GM06990 (cell line): ENCODE measurements at regions not wholly inside any gene's neighbourhood (a gene's known extent, or its start where the extent isn't known, plus 50 kb on each side); places are given as distances from the start of the nearest gene placed in this dataset.
A peak's percentile ranks its signal among the peaks of the same experiment; 100 is the strongest.

Experiments
- DNase-seq: peaks from one replicate; pipeline ENCODE4 v3.0.0-alpha.2; 2011; ENCODE audit not compliant: insufficient read length; ENCODE audit errors: extremely low read depth
- H3K27me3 ChIP-seq: replicated peaks from 2 replicates; pipeline ENCODE4 v1.6.0; 2011; ENCODE audit warnings: low read length; ENCODE audit not compliant: control insufficient read depth, insufficient read depth
- H3K36me3 ChIP-seq: 2 replicates; pipeline ENCODE4 v1.5.1; 2011; ENCODE audit warnings: low read length; ENCODE audit not compliant: control insufficient read depth, insufficient read depth
- H3K4me3 ChIP-seq: replicated peaks from 2 replicates; pipeline ENCODE4 v1.5.1; 2011; ENCODE audit warnings: low read depth, mild to moderate bottlenecking, control low read depth, low read length
- CTCF ChIP-seq: IDR thresholded peaks from 2 replicates; pipeline ENCODE4 v1.5.1; 2011; ENCODE audit warnings: low read length, control low read depth, mild to moderate bottlenecking, inconsistent platforms; ENCODE audit not compliant: insufficient read depth, poor library complexity, severe bottlenecking

DNA sequence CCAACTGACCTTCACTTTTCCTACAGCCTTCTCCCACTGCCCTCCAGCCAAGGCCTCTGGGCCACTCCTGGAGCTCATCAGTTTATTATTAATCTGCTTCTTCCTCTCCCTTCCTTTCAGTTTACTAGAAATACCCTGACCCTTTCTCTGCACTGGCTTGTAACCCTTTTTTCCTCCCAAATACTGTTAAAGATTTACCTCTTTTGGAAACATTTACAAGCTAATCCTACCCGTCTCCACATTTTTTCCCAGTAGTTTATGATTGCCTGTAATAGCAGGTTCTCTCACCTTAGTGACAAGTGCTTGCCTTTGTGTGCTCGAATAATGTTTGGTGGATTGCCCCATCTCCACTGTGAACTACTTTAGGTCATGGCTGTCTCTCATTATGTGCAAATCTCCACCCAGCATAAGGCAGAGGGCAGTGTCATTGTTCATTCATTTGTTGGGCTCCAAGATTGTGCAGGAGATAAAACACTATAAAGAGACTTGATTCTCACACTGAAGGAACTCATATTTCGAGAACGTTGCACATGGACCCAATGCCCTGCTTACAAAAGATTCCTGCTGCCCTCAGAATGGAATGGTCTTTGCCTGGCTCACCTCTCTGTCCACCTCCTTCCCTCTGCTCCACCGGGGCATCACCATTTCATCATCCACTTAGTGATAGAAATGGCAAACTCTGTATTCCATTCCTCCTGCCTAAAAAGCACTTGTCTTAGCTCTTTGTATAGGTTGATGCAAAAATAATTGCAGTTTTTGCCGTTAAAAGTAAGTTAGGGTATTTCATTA lies 491.1 kb downstream of the UTRN start:
- no peak for TF ChIP-seq CTCF
- Histone ChIP-seq H3K27me3 (no peaks in the 10 kb centered on the region), H3K4me3 (no peak overlapping the region), H3K36me3 (no peaks in the 10 kb centered on the region)
- no peak for DNase-seq

DNA sequence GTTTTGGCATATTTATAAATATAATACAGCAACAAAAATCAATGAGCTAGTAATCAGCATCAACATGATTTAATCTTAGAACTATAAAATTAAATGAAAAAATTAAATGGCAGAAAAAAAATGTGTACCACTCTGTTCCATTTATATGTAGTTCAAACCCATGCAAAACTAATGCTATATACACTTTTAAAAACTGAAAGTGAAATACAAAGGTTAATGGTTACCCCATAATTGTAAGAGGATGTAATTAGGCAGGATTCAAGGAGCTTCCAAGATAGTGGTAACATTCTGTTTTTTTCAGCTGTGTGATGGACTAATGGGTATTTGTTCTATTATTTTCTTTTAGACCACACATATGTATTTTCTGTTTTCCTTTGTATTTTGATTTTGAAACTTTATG lies 492.1 kb downstream of the UTRN start:
- no peak overlapping the region for H3K4me3 ChIP-seq
- no peaks in the 10 kb centered on the region for H3K36me3 ChIP-seq
- H3K27me3 ChIP-seq: no peaks in the 10 kb centered on the region
- TF ChIP-seq CTCF: no peak
- no peak for DNase-seq

GRCh38 chr6:144778056-144778455 lies 492.9 kb downstream of the UTRN start:
- no peak for TF ChIP-seq CTCF
- no peaks in the 10 kb centered on the region for H3K27me3 ChIP-seq
- H3K4me3 ChIP-seq: no peak overlapping the region
- H3K36me3 ChIP-seq: no peaks in the 10 kb centered on the region
- no peak for DNase-seq

- H3K4me3 ChIP-seq: no peak overlapping the region
- no peak for DNase-seq
Measured at GRCh38 chr6:144778773-144779492, 493.8 kb downstream of the UTRN start.

GRCh38 chr6:144781836-144782235 lies 496.7 kb downstream of the UTRN start:
- H3K36me3 ChIP-seq: no peaks in the 10 kb centered on the region
- no peak overlapping the region for H3K4me3 ChIP-seq
- no peak for DNase-seq
- no peak for TF ChIP-seq CTCF
- no peaks in the 10 kb centered on the region for H3K27me3 ChIP-seq

More at GRCh38 chr6:144778773-144779492, 493.8 kb downstream of the UTRN start:
- H3K27me3 ChIP-seq: no peaks in the 10 kb centered on the region
- TF ChIP-seq CTCF: peak; percentile 41
- no peaks in the 10 kb centered on the region for H3K36me3 ChIP-seq

DNA sequence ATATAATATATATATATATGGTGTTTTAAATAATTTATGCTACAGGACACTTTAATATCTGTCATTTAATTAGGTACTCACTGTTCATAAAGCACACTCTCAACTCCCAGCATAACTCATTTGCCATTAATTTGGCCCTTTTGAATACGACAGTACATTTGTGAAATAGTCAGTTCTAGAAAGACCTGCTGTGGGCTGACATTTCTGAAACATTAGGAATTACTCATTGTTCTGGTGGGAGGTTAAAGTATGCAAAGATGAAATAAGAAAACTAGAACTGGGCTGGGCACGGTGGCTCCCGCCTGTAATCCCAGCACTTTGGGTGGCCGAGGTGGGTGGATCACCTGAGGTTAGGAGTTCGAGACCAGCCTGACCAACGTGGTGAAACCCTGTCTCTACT lies 497.5 kb downstream of the UTRN start:
- Histone ChIP-seq H3K4me3 (no peak overlapping the region), H3K36me3 (no peaks in the 10 kb centered on the region), H3K27me3 (no peaks in the 10 kb centered on the region)
- DNase-seq: no peak
- no peak for TF ChIP-seq CTCF
